ENCODE measurements at regions not wholly inside any gene's neighbourhood (a gene's known extent, or its start where the extent isn't known, plus 50 kb on each side); places are given as distances from the start of the nearest gene placed in this dataset.

- no peak for TF ChIP-seq CTCF (IDR thresholded peaks at IDR 0.05)
- no peak for TF ChIP-seq USF1 (CRISPR knock-in tag; IDR thresholded peaks at IDR 0.05)
- TF ChIP-seq, protein P1, sequence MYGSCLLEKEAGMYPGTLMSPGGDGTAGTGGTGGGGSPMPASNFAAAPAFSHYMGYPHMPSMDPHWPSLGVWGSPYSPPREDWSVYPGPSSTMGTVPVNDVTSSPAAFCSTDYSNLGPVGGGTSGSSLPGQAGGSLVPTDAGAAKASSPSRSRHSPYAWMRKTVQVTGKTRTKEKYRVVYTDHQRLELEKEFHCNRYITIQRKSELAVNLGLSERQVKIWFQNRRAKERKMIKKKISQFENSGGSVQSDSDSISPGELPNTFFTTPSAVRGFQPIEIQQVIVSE (CRISPR knock-in tag; IDR thresholded peaks at IDR 0.05; ENCODE audit: borderline replicate concordance), result no peak
- TF ChIP-seq KAT7 (CRISPR knock-in tag; IDR thresholded peaks at IDR 0.05; ENCODE audit: borderline replicate concordance), result no peak
- no peak for TF ChIP-seq CBFB (CRISPR knock-in tag; IDR thresholded peaks at IDR 0.05; ENCODE audit: low read depth)
- TF ChIP-seq, protein P2, sequence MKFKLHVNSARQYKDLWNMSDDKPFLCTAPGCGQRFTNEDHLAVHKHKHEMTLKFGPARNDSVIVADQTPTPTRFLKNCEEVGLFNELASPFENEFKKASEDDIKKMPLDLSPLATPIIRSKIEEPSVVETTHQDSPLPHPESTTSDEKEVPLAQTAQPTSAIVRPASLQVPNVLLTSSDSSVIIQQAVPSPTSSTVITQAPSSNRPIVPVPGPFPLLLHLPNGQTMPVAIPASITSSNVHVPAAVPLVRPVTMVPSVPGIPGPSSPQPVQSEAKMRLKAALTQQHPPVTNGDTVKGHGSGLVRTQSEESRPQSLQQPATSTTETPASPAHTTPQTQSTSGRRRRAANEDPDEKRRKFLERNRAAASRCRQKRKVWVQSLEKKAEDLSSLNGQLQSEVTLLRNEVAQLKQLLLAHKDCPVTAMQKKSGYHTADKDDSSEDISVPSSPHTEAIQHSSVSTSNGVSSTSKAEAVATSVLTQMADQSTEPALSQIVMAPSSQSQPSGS (CRISPR knock-in tag; IDR thresholded peaks at IDR 0.05; ENCODE audit: borderline replicate concordance, low read depth), result no peak
These were observed 188.0 kb upstream of the TPM1 start for GRCh38 chr15:62854420-62855084.
